ENCODE measurements at regions not wholly inside any gene's neighbourhood (a gene's known extent, or its start where the extent isn't known, plus 50 kb on each side); places are given as distances from the start of the nearest gene placed in this dataset.
A peak's percentile ranks its signal among the peaks of the same experiment; 100 is the strongest.

DNA sequence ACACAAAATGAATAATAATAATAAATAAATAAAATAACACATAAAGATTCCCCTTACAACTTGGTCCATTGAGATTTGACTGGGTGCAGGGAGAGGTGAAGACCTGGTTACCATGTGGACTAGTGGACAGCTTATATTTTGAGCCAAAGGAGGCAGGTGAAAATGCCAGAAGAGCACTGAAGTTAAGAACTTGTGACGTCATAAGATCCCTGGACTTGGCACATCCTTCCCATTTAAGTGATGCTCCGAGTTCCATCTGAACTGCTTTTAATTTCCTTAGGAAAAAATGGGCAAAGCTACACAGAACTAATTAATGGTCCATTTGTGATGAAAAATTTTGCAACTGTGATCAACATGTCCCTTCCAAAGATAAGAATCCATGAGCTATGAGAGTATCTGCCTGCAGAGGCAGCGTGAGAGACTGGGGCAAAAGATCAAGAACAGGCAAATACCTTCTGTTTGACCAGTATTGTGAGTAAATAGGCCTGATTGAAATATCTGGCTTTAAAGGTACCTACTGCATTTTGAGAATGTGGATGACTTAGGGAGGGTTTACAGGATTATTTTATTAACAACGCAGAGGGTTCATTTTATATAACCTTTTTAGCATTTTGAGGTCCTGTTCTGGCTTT, 101.2 kb upstream of the POT1 start:
- no peak for DNase-seq (ENCODE audit: low spot score)

DNA sequence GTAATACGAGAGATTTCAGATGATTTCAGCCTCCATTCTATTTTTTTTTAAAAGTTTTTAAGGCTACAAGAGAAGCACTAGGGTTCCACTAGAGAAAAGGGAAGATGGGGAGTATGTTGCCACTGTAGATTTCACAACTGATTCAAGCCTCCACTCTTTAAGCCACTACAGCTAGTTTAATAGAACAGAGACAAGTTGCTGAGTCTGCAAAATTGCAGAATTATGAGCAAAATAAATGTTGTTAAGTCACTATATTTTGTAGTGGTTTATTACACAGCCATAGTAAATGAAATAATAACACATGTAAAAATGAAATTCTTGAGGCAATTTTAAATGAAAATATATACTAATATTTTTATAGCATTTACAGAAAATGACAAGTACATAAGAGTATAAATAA, 96.0 kb upstream of the POT1 start:
- no peak for DNase-seq (ENCODE audit: low spot score)

DNA sequence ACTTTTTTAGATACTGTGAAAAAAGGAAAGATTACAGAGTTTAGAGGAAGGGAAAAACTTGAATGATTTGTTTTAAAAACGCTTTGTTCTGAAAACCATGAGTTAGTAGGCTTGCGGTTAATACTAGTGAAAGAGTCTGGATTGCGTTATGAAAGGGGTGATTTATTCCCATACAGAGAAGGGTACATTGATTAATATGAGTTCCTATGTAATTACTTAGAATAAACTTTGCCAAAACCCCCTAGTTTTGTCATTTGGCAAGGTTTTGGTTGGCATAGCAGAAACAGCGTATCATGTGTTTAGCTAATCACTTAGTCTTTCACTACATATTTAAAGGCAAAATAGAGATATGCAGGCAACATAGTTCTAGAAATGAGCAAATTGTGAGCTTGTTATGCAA, 91.2 kb upstream of the POT1 start:
- DNase-seq (ENCODE audit: low spot score): no peak

DNA sequence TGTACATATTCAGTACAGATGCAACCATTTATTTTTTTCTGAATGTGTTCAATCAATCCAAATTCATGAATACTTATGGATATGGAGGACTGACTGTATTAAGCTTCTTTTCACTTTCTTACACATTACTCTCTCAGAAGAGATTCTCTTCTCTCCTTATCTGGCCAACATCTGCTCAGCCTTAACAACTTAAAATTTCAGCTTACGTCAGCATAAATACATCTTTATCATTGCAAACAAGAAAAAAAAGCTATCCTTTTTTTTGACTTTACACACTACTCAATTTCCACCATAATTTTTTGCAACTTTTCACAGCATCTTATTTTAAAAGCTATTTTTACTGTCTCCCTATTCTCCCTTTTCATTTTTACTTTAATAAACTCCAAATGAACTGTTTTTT, 80.9 kb upstream of the POT1 start:
- DNase-seq (ENCODE audit: low spot score): no peak

DNA sequence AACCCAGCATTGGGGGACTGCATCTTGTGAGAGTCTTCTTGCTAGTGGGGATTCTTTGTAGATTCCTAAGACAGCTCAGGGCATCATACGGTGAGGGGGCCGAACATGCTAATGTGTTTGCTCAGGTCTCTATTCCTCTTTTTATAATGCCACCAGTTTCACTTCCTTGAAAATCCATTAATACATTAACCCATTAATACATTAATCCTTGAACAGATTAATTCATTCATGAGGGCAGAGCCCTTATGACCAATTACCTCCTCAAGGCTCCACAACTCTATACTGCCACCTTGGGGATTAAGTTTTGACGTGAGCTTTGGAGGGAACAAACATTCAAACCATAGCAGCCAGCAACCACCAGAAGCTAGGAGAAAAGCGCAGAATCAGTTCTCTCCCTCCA, 67.2 kb upstream of the POT1 start:
- DNase-seq (ENCODE audit: low spot score): no peak

DNA sequence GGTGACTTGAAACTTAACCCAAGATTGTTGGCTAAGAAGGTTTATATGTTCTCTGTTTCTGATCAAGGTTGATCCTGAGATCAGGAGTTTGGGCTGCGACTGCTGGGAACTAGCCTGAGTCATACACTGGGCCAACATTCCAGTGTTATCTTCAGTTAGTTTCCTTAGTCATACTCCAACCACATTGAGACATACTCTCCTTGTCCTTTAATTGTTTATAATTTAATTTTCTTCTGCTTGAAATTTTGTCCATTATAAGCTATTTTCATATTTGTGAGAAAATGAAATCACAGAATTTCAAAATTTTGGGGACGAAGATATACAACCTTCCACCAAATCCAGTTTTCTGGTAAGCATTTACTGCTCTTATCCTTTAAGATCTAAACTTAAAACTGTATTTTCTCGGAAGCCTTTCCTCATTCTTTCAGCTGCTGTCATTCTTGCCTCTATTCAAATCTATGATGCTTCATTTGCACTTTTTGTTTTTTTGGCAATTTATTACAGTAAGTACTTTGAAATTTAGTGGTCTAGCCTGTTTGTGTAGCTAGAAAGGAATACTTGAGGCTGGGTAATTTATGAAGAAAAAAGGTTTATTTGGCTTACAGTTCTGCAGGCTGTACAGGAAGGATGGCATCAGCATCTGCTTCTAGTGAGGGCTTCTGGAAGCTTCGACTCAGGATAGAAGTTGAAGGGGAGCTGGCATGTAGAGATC, 63.4 kb upstream of the POT1 start:
- DNase-seq (ENCODE audit: low spot score): peak; percentile 65

DNA sequence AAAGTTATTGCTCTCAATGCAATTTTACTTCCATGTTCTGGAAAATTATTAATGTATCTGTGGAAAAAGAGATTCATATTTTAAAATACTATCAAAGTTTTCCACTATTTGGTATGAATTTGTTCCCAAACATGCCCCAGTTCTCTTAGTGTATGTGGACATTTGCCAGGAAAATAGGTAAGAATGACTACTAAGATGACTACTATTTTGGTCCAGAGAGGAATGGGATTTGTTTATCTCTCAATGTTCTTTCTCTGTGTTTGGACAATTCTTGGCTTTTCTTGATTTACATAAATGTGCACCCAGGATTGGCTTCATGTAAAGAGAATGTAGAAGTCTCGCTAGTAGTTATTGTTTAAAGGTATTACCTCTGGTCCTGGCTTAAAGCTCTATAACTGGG, 60.3 kb upstream of the POT1 start:
- peak; percentile 11 for DNase-seq (ENCODE audit: low spot score)
